HG03457 (cell line): ENCODE measurements at regions not wholly inside any gene's neighbourhood (a gene's known extent, or its start where the extent isn't known, plus 50 kb on each side); places are given as distances from the start of the nearest gene placed in this dataset.
A peak's percentile ranks its signal among the peaks of the same experiment; 100 is the strongest.
"Not testable (repeated sequence)": the region's sequence is repeated elsewhere in the genome, so short reads cannot be mapped to it uniquely, and the experiment has no call there.

Experiments
- ATAC-seq: cut with Tn5 transposase; IDR thresholded peaks from one replicate; pipeline ENCODE4 v1.9.1; 2021; ENCODE audit warnings: moderate number of reproducible peaks; ENCODE audit not compliant: unreplicated experiment

- ATAC-seq: no peak
Measured at GRCh38 chr21:31537872-31538576, 121.5 kb upstream of the SOD1 start.

GRCh38 chr21:31536138-31536537, 123.4 kb upstream of the SOD1 start:
- no peak for ATAC-seq

- no peak for ATAC-seq
Measured at GRCh38 chr21:31531967-31532366, 127.5 kb upstream of the SOD1 start.

- ATAC-seq: no peak
Measured at GRCh38 chr21:31530897-31531705, 128.4 kb upstream of the SOD1 start.

GRCh38 chr21:31530364-31530763, 129.1 kb upstream of the SOD1 start:
- no peak for ATAC-seq

GRCh38 chr21:31529406-31529805, 130.1 kb upstream of the SOD1 start:
- no peak for ATAC-seq

- ATAC-seq: no peak
Measured at GRCh38 chr21:31526040-31526439, 133.5 kb upstream of the SOD1 start.

GRCh38 chr21:31524140-31524539, 135.4 kb upstream of the SOD1 start:
- no peak for ATAC-seq

GRCh38 chr21:31521515-31521914, 138.0 kb upstream of the SOD1 start:
- ATAC-seq: no peak

GRCh38 chr21:31520561-31521098, 138.9 kb upstream of the SOD1 start:
- ATAC-seq: no peak

GRCh38 chr21:31518580-31518979, 140.9 kb upstream of the SOD1 start:
- ATAC-seq: no peak

GRCh38 chr21:31517664-31518414, 141.7 kb upstream of the SOD1 start:
- no peak for ATAC-seq

GRCh38 chr21:31515253-31515652, 144.2 kb upstream of the SOD1 start:
- ATAC-seq: no peak

- ATAC-seq: no peak
Measured at GRCh38 chr21:31514598-31514997, 144.9 kb upstream of the SOD1 start.

GRCh38 chr21:31513541-31513940, 146.0 kb upstream of the SOD1 start:
- not testable (repeated sequence) for ATAC-seq

- ATAC-seq: not testable (repeated sequence)
Measured at GRCh38 chr21:31511999-31512398, 147.5 kb upstream of the SOD1 start.

- no peak for ATAC-seq
Measured at GRCh38 chr21:31511258-31511657, 148.2 kb upstream of the SOD1 start.

GRCh38 chr21:31509194-31510017, 150.1 kb upstream of the SOD1 start:
- ATAC-seq: peak; percentile 34

- no peak for ATAC-seq
Measured at GRCh38 chr21:31505975-31506374, 153.5 kb upstream of the SOD1 start.

GRCh38 chr21:31503939-31504338, 155.6 kb upstream of the SOD1 start:
- no peak for ATAC-seq
